Osteocyte (in vitro differentiated cells): ENCODE measurements at regions not wholly inside any gene's neighbourhood (a gene's known extent, or its start where the extent isn't known, plus 50 kb on each side); places are given as distances from the start of the nearest gene placed in this dataset.
"Not testable (repeated sequence)": the region's sequence is repeated elsewhere in the genome, so short reads cannot be mapped to it uniquely, and the experiment has no call there.

Experiments
- DNase-seq: peaks from one replicate; pipeline ENCODE4 v3.0.0; 2021; ENCODE audit warnings: mixed read lengths; ENCODE audit not compliant: unreplicated experiment; ENCODE audit errors: extremely low spot score
- H3K27ac Mint-ChIP-seq: one replicate; pipeline ENCODE4 v1.8.0; 2021; ENCODE audit warnings: mild to moderate bottlenecking, mixed read lengths; ENCODE audit not compliant: unreplicated experiment
- H3K27me3 Mint-ChIP-seq: one replicate; pipeline ENCODE4 v1.8.0; 2021; ENCODE audit warnings: mixed read lengths; ENCODE audit not compliant: unreplicated experiment
- H3K36me3 Mint-ChIP-seq: one replicate; pipeline ENCODE4 v1.8.0; 2021; ENCODE audit warnings: mixed read lengths; ENCODE audit not compliant: unreplicated experiment
- H3K4me1 Mint-ChIP-seq: one replicate; pipeline ENCODE4 v1.8.0; 2021; ENCODE audit warnings: mixed read lengths; ENCODE audit not compliant: unreplicated experiment
- H3K4me3 Mint-ChIP-seq: one replicate; pipeline ENCODE4 v1.8.0; 2021; ENCODE audit warnings: mild to moderate bottlenecking, moderate library complexity, mixed read lengths; ENCODE audit not compliant: unreplicated experiment
- H3K9me3 Mint-ChIP-seq: one replicate; pipeline ENCODE4 v1.8.0; 2021; ENCODE audit warnings: mixed read lengths; ENCODE audit not compliant: unreplicated experiment
- CTCF ChIP-seq: fragments of 200-600 bp; sonication (generic); IDR thresholded peaks from 2 replicates; pipeline ENCODE4 v1.5.0; 2021; ENCODE audit warnings: antibody characterized with exemption, mild to moderate bottlenecking, moderate library complexity

GRCh38 chr4:108433832-108434231 is 186.5 kb upstream of the RPL34 start:
- H3K36me3 Mint-ChIP-seq: no peaks in the 10 kb centered on the region
- no peak for DNase-seq
- peaks cover 5% of the 10 kb centered on the region for H3K27me3 Mint-ChIP-seq
- no peak overlapping the region for H3K4me3 Mint-ChIP-seq
- H3K9me3 Mint-ChIP-seq: no peaks in the 10 kb centered on the region
- H3K4me1 Mint-ChIP-seq: peaks cover 4% of the 10 kb centered on the region
- H3K27ac Mint-ChIP-seq: no peak overlapping the region
- TF ChIP-seq CTCF: no peak

GRCh38 chr4:108433394-108433793 is 187.0 kb upstream of the RPL34 start:
- H3K4me1 Mint-ChIP-seq, H3K27me3 Mint-ChIP-seq, DNase-seq, H3K4me3 Mint-ChIP-seq, H3K27ac Mint-ChIP-seq, H3K9me3 Mint-ChIP-seq, H3K36me3 Mint-ChIP-seq: not testable (repeated sequence)

GRCh38 chr4:108432418-108432817 is 188.0 kb upstream of the RPL34 start:
- Mint-ChIP-seq H3K4me1 (peaks cover 4% of the 10 kb centered on the region), H3K27ac (no peak overlapping the region), H3K27me3 (no peaks in the 10 kb centered on the region), H3K4me3 (no peak overlapping the region), H3K9me3 (no peaks in the 10 kb centered on the region), H3K36me3 (no peaks in the 10 kb centered on the region)
- no peak for TF ChIP-seq CTCF
- no peak for DNase-seq

- Mint-ChIP-seq H3K27me3 (no peaks in the 10 kb centered on the region), H3K4me1 (peaks cover 4% of the 10 kb centered on the region), H3K9me3 (no peaks in the 10 kb centered on the region), H3K4me3 (no peak overlapping the region), H3K27ac (no peak overlapping the region), H3K36me3 (no peaks in the 10 kb centered on the region)
- DNase-seq: no peak
- TF ChIP-seq CTCF: no peak
Measured at GRCh38 chr4:108431986-108432385, 188.4 kb upstream of the RPL34 start.

- no peaks in the 10 kb centered on the region for H3K9me3 Mint-ChIP-seq
- H3K36me3 Mint-ChIP-seq: no peaks in the 10 kb centered on the region
- H3K27me3 Mint-ChIP-seq: no peaks in the 10 kb centered on the region
- DNase-seq: no peak
- no peak overlapping the region for H3K27ac Mint-ChIP-seq
- no peak overlapping the region for H3K4me3 Mint-ChIP-seq
- peaks cover 13% of the 10 kb centered on the region for H3K4me1 Mint-ChIP-seq
- TF ChIP-seq CTCF: no peak
Measured at GRCh38 chr4:108430921-108431320, 189.5 kb upstream of the RPL34 start.

- TF ChIP-seq CTCF: no peak
Measured at GRCh38 chr4:108429662-108430061, 190.7 kb upstream of the RPL34 start.

More at GRCh38 chr4:108429662-108430061, 190.7 kb upstream of the RPL34 start:
- Mint-ChIP-seq H3K4me1 (peaks cover 17% of the 10 kb centered on the region), H3K27ac (no peak overlapping the region), H3K4me3 (no peak overlapping the region), H3K27me3 (no peaks in the 10 kb centered on the region), H3K9me3 (no peaks in the 10 kb centered on the region), H3K36me3 (no peaks in the 10 kb centered on the region)
- DNase-seq: no peak
